Activated CD8-positive, alpha-beta T cell treated with anti-CD3 and anti-CD28 coated beads for 36 hours (primary cell): ENCODE measurements at regions not wholly inside any gene's neighbourhood (a gene's known extent, or its start where the extent isn't known, plus 50 kb on each side); places are given as distances from the start of the nearest gene placed in this dataset.
A peak's percentile ranks its signal among the peaks of the same experiment; 100 is the strongest.

Experiments
- ATAC-seq: fragments of 200-7000 bp; cut with Tn5 transposase; one replicate; pipeline ENCODE4 v1.10.0; 2021; ENCODE audit warnings: mild to moderate bottlenecking, moderate library complexity
- CTCF ChIA-PET: fragments of 350-600 bp; sonication (Branson Sonifier 250); formaldehyde crosslinking; loops from one replicate; lab custom pipeline; 2021; ENCODE audit warnings: antibody characterized with exemption; lab: Charles Lee
- POLR2A ChIA-PET: fragments of 350-600 bp; sonication (Branson Sonifier 250); formaldehyde crosslinking; loops from one replicate; lab custom pipeline; 2021; ENCODE audit warnings: antibody characterized with exemption; lab: Charles Lee
- DNase-seq: peaks from one replicate; pipeline ENCODE4 v3.0.0-alpha.2; 2020
- H3K27ac Mint-ChIP-seq: one replicate; pipeline ENCODE4 v1.8.0; 2021; ENCODE audit warnings: mild to moderate bottlenecking, mixed read lengths
- H3K27me3 Mint-ChIP-seq: one replicate; pipeline ENCODE4 v1.8.0; 2021; ENCODE audit warnings: mixed read lengths
- H3K36me3 Mint-ChIP-seq: one replicate; pipeline ENCODE4 v1.8.0; 2021; ENCODE audit warnings: low read depth, mixed read lengths
- H3K4me1 Mint-ChIP-seq: one replicate; pipeline ENCODE4 v1.8.0; 2021; ENCODE audit warnings: low read depth, mixed read lengths
- H3K4me3 Mint-ChIP-seq: one replicate; pipeline ENCODE4 v1.8.0; 2021; ENCODE audit warnings: mild to moderate bottlenecking, moderate library complexity, mixed read lengths
- H3K9me3 Mint-ChIP-seq: one replicate; pipeline ENCODE4 v1.8.0; 2021; ENCODE audit warnings: mixed read lengths
- intact Hi-C: fragments of 100-400 bp; cut with micrococcal nuclease; formaldehyde crosslinking; loops from one replicate; pipeline ENCODE4 v1.10.0; 2022
- TF ChIP-seq, protein P1 (sequence below): fragments of 200-600 bp; IDR thresholded peaks from one replicate; pipeline ENCODE4 v1.8.0; 2022; ENCODE audit warnings: antibody characterized with exemption, mild to moderate bottlenecking

DNA sequence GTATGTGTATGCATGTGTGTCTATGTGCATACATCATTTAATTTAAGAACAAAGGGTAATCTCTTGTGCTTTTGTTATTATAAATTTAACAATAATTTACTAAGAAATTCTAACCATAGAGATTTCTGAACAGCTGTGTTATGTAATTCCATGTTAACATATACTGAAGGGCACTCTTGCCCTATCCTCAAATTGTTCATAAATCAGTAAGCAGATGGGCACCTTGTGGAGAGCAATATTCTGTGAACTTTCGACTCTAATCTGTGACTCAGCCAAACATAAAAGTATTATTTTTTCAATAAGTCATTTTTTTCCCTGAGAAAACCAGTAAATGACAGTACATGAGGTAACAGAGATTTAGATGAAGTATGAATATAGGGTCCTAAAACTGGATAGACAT is 938.3 kb upstream of the CRIM1 start:
- ChIA-PET POLR2A (no interaction called here), CTCF (no interaction called here)
- intact Hi-C loops = no loop called here
- peaks cover 1% of the 10 kb centered on the region for H3K27me3 Mint-ChIP-seq
- DNase-seq (no peak), ATAC-seq (no peak)
- no peaks in the 10 kb centered on the region for H3K4me1 Mint-ChIP-seq
- TF ChIP-seq, protein P1, sequence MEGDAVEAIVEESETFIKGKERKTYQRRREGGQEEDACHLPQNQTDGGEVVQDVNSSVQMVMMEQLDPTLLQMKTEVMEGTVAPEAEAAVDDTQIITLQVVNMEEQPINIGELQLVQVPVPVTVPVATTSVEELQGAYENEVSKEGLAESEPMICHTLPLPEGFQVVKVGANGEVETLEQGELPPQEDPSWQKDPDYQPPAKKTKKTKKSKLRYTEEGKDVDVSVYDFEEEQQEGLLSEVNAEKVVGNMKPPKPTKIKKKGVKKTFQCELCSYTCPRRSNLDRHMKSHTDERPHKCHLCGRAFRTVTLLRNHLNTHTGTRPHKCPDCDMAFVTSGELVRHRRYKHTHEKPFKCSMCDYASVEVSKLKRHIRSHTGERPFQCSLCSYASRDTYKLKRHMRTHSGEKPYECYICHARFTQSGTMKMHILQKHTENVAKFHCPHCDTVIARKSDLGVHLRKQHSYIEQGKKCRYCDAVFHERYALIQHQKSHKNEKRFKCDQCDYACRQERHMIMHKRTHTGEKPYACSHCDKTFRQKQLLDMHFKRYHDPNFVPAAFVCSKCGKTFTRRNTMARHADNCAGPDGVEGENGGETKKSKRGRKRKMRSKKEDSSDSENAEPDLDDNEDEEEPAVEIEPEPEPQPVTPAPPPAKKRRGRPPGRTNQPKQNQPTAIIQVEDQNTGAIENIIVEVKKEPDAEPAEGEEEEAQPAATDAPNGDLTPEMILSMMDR = no peak
- no peaks in the 10 kb centered on the region for H3K36me3 Mint-ChIP-seq
- no peak overlapping the region for H3K27ac Mint-ChIP-seq
- H3K4me3 Mint-ChIP-seq = no peak overlapping the region
- no peaks in the 10 kb centered on the region for H3K9me3 Mint-ChIP-seq

DNA sequence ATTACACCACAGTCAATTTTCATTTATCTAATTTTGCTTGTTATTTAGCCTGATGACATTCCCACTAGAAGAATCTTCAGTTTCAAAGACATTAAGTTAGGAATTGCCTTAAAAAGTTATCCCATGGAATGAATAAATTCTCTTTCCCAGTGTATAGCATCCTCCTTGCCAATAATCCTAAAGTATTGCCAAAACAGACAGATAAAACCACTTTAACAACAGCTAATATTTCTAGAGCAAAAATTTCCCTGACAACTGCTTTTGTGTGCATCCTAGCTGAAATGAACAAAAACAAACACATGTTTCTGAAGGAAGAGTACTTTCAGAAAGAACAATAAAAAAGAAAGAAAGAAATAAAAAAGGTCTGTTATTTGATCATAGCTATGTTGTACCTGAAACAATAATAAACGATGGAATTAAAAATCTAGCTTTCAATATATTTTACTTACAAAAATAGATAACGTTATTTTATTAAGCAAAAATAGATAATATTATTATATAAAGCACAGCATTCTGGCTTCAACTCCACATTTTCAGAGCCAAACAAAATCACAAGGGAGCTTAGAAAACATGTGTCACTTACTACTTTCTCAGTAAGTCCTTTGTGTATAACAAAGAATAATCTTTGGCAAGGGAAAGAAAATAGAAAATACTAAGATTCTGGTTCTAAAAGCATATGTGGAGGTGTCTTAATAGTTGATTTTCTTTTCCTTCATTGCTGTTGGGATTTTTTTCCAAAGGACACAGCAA is 939.0 kb upstream of the CRIM1 start:
- Mint-ChIP-seq H3K4me1 (no peaks in the 10 kb centered on the region), H3K27me3 (peaks cover 1% of the 10 kb centered on the region), H3K27ac (no peak overlapping the region), H3K9me3 (no peaks in the 10 kb centered on the region), H3K4me3 (no peak overlapping the region), H3K36me3 (no peaks in the 10 kb centered on the region)
- ChIA-PET CTCF (no interaction called here), POLR2A (no interaction called here)
- DNase-seq (no peak), ATAC-seq (no peak)
- TF ChIP-seq, protein P1 = no peak
- intact Hi-C loops = no loop called here

DNA sequence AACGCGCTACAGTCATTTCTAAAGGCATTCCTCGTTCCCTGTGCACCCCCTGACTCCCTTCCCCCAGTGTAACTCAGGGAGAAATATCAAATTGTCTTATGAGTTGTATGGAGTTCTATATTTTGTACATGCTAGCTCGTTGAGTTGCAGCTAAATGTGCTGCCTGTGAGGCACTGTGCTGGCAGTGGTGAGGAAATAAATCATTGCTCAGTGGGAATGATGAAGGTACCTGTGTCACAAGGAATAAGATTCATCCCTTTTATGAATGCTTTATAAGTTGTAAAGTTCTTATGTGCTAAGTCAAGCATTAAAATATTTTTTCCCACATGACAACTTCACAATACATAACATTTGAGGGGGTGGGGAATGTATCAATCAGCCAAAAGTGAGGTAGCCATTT is 939.6 kb upstream of the CRIM1 start:
- DNase-seq = no peak
- H3K27me3 Mint-ChIP-seq = peaks cover 1% of the 10 kb centered on the region
- no peak for ATAC-seq
- no peaks in the 10 kb centered on the region for H3K4me1 Mint-ChIP-seq
- TF ChIP-seq, protein P1 = no peak
- intact Hi-C loops = no loop called here
- ChIA-PET POLR2A (no interaction called here), CTCF (no interaction called here)
- no peaks in the 10 kb centered on the region for H3K36me3 Mint-ChIP-seq
- no peak overlapping the region for H3K4me3 Mint-ChIP-seq
- H3K9me3 Mint-ChIP-seq = no peaks in the 10 kb centered on the region
- no peak overlapping the region for H3K27ac Mint-ChIP-seq

DNA sequence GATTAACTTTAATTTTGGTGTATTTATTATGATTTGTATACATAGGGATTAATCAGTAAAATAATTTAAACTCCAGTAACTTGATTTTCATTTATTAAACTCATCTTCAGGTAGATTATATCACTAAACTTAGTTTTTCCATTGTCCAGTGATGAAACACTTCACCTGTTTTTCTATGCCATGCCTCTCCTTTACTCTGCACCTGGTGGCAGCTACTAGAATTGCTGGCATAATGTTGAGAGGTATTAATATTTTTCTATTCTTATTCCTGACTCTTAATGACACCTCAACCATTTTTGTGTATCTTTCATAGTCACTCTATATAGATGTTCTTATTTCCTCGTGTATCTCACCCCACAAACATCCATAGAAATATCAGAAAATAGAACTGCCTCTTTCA is 940.3 kb upstream of the CRIM1 start:
- ATAC-seq (no peak), DNase-seq (no peak)
- Mint-ChIP-seq H3K4me1 (no peaks in the 10 kb centered on the region), H3K27ac (no peak overlapping the region), H3K4me3 (no peak overlapping the region), H3K36me3 (no peaks in the 10 kb centered on the region), H3K9me3 (no peaks in the 10 kb centered on the region), H3K27me3 (peaks cover 1% of the 10 kb centered on the region)
- intact Hi-C loops = no loop called here
- POLR2A ChIA-PET = no interaction called here
- CTCF ChIA-PET = no interaction called here
- TF ChIP-seq, protein P1 = no peak

DNA sequence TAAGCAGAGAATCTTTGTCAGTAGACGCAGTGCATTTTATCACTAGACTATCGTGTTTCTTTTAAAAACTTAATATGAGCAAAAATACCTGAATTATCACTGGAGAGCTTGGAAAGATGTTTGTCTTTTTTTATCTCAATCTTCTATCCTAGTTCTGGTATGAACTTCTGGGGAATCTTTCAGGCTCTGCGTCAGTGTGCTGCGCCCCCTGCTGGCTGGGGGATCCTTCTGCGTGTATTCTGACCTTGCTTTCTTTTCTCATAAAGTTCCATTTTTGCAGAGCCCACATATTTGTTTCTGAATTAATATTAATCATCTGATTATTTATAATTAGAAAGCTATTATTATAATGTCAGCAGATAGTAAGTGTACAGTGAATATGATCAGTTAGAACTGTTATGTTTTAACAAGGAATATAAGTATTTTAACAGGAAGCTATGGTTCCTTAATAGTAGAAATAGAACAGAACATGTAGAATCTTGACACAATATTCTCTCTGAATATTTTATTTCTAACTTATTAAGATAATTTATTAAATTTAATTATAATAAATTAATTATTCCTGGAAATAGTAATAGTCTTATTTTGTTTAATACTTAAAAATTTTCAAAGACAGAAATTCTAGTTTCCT is 945.0 kb upstream of the CRIM1 start:
- no peaks in the 10 kb centered on the region for H3K9me3 Mint-ChIP-seq
- peak; percentile 51 for DNase-seq
- ChIA-PET CTCF (interaction anchor here (0.6 to 2.1 kb wide), 19 partner anchors 9 to 1315 kb away, joined by 3 to 10 read pairs (median 4); no protein-coding TSS in a partner anchor), POLR2A (no interaction called here)
- no peak overlapping the region for H3K4me3 Mint-ChIP-seq
- H3K27me3 Mint-ChIP-seq = peaks cover 1% of the 10 kb centered on the region
- intact Hi-C loops = loop anchor here (5.0 kb wide), 1 partner anchor 1313 kb away; no protein-coding TSS in a partner anchor
- TF ChIP-seq, protein P1 = peak; percentile 90
- ATAC-seq = no peak
- no peak overlapping the region for H3K27ac Mint-ChIP-seq
- H3K4me1 Mint-ChIP-seq = no peaks in the 10 kb centered on the region
- H3K36me3 Mint-ChIP-seq = no peaks in the 10 kb centered on the region
